CD4-positive, alpha-beta T cell (primary cell): ENCODE measurements at regions not wholly inside any gene's neighbourhood (a gene's known extent, or its start where the extent isn't known, plus 50 kb on each side); places are given as distances from the start of the nearest gene placed in this dataset.

ENCODE experiments used
- ATAC-seq: fragments of 200-7000 bp; cut with Tn5 transposase; one replicate; pipeline ENCODE4 v1.10.0; 2022; ENCODE audit warnings: mild to moderate bottlenecking; ENCODE audit not compliant: poor library complexity
- CTCF ChIA-PET: fragments of 350-600 bp; sonication (Branson Sonifier 250); formaldehyde crosslinking; loops from one replicate; lab custom pipeline; 2021; ENCODE audit warnings: antibody characterized with exemption, inconsistent platforms; lab: Charles Lee
- POLR2A ChIA-PET: fragments of 350-600 bp; sonication (Branson Sonifier 250); formaldehyde crosslinking; loops from one replicate; lab custom pipeline; 2021; ENCODE audit warnings: antibody characterized with exemption, inconsistent platforms; lab: Charles Lee
- DNase-seq, 14 experiments: peaks; one replicate each; pipeline ENCODE4 v3.0.0-alpha.2; 2013 to 2020; ENCODE audit warnings: mixed read lengths in 2 of 14
- H3K27ac ChIP-seq, 2 donors: one replicate each; pipeline versions ENCODE4 v1.5.1 to v1.7.0; 2013; ENCODE audit warnings: low read length in 2 of 2, low read depth in 1 of 2, mild to moderate bottlenecking in 1 of 2
- H3K27me3 ChIP-seq, 2 experiments: 1 replicate in 1 of 2; 2 replicates in 1 of 2; pipeline versions ENCODE4 v1.6.1 to v1.7.0; 2013; ENCODE audit warnings: low read length in 2 of 2, control low read depth in 1 of 2, mild to moderate bottlenecking in 1 of 2, moderate library complexity in 1 of 2; ENCODE audit not compliant: insufficient read depth in 2 of 2, control insufficient read depth in 1 of 2
- H3K36me3 ChIP-seq: one replicate; pipeline ENCODE4 v1.6.1; 2013; ENCODE audit warnings: low read length, control low read depth; ENCODE audit not compliant: insufficient read depth
- H3K4me1 ChIP-seq: one replicate; pipeline ENCODE4 v1.6.1; 2013; ENCODE audit warnings: low read length, control low read depth; ENCODE audit not compliant: insufficient read depth
- H3K4me3 ChIP-seq: one replicate; pipeline ENCODE4 v1.5.1; 2013; ENCODE audit warnings: mild to moderate bottlenecking, low read length, moderate library complexity
- H3K9me3 ChIP-seq, 2 experiments: 1 replicate in 1 of 2; 2 replicates in 1 of 2; pipeline versions ENCODE4 v1.6.1 to v1.7.0; 2013; ENCODE audit warnings: low read length in 2 of 2, mild to moderate bottlenecking in 2 of 2, control low read depth in 1 of 2, moderate library complexity in 1 of 2; ENCODE audit not compliant: control insufficient read depth in 1 of 2, insufficient read depth in 1 of 2
- H3K27ac Mint-ChIP-seq: one replicate; pipeline ENCODE4 v1.8.0; 2020; ENCODE audit warnings: mixed read lengths
- H3K27me3 Mint-ChIP-seq: one replicate; pipeline ENCODE4 v1.8.0; 2021; ENCODE audit warnings: mixed read lengths
- H3K36me3 Mint-ChIP-seq: one replicate; pipeline ENCODE4 v1.8.0; 2021; ENCODE audit warnings: low read depth, mixed read lengths
- H3K4me1 Mint-ChIP-seq: one replicate; pipeline ENCODE4 v1.8.0; 2021; ENCODE audit warnings: low read depth, mixed read lengths
- H3K4me3 Mint-ChIP-seq: one replicate; pipeline ENCODE4 v1.8.0; 2020; ENCODE audit warnings: mild to moderate bottlenecking, mixed read lengths
- H3K9me3 Mint-ChIP-seq: one replicate; pipeline ENCODE4 v1.8.0; 2020; ENCODE audit warnings: mixed read lengths
- CTCF ChIP-seq: fragments of 200-600 bp; IDR thresholded peaks from one replicate; pipeline ENCODE4 v1.8.0; 2022; ENCODE audit warnings: antibody characterized with exemption, mild to moderate bottlenecking
- intact Hi-C, 2 experiments: fragments of 100-400 bp; cut with DNase I in 1 of 2; cut with micrococcal nuclease in 1 of 2; formaldehyde crosslinking; loops; one replicate each; pipeline versions ENCODE4 v1.15.1 to v1.9.0; 2023 to 2025; cut with DNase I, micrococcal nuclease

- no peak for ATAC-seq
- H3K27me3 Mint-ChIP-seq = no peaks in the 10 kb centered on the region
Measured at GRCh38 chr9:118652912-118653311, 716.3 kb downstream of the BRINP1 start.

GRCh38 chr9:118659011-118659410 is 710.2 kb downstream of the BRINP1 start:
- ATAC-seq = no peak

More at GRCh38 chr9:118652912-118653311, 716.3 kb downstream of the BRINP1 start:
- H3K4me1 Mint-ChIP-seq = no peaks in the 10 kb centered on the region
- intact Hi-C loops = no loop called here
- no peak overlapping the region for H3K27ac Mint-ChIP-seq
- peaks cover 12% of the 10 kb centered on the region for H3K9me3 Mint-ChIP-seq
- H3K27ac ChIP-seq = no peak overlapping the region
- H3K4me3 ChIP-seq = no peak overlapping the region
- no peaks in the 10 kb centered on the region for H3K9me3 ChIP-seq
- H3K27me3 ChIP-seq = no peaks in the 10 kb centered on the region
- no peak for DNase-seq
- H3K4me3 Mint-ChIP-seq = no peak overlapping the region
- no peaks in the 10 kb centered on the region for H3K36me3 Mint-ChIP-seq
- H3K36me3 ChIP-seq = no peaks in the 10 kb centered on the region
- H3K4me1 ChIP-seq = no peaks in the 10 kb centered on the region
- TF ChIP-seq CTCF = no peak
- POLR2A ChIA-PET = no interaction called here
- CTCF ChIA-PET = no interaction called here

GRCh38 chr9:118665226-118665919 is 703.9 kb downstream of the BRINP1 start:
- ATAC-seq (no peak), DNase-seq (no peak)
- Mint-ChIP-seq H3K36me3 (no peaks in the 10 kb centered on the region), H3K27ac (no peak overlapping the region), H3K27me3 (no peaks in the 10 kb centered on the region), H3K4me3 (no peak overlapping the region), H3K9me3 (no peaks in the 10 kb centered on the region), H3K4me1 (no peaks in the 10 kb centered on the region)
- no peak for TF ChIP-seq CTCF
- Histone ChIP-seq H3K36me3 (no peaks in the 10 kb centered on the region), H3K9me3 (peaks cover 0 to 8% of the 10 kb centered on the region in 2 experiments), H3K4me3 (no peak overlapping the region), H3K27me3 (no peaks in the 10 kb centered on the region), H3K4me1 (no peaks in the 10 kb centered on the region), H3K27ac (no peak overlapping the region)
- intact Hi-C loops = no loop called here
- ChIA-PET POLR2A (no interaction called here), CTCF (no interaction called here)

More at GRCh38 chr9:118659011-118659410, 710.2 kb downstream of the BRINP1 start:
- no peak overlapping the region for H3K27ac ChIP-seq
- H3K9me3 ChIP-seq = no peaks in the 10 kb centered on the region
- intact Hi-C loops = no loop called here
- H3K4me3 Mint-ChIP-seq = no peak overlapping the region
- H3K27me3 Mint-ChIP-seq = no peaks in the 10 kb centered on the region
- H3K4me1 ChIP-seq = no peaks in the 10 kb centered on the region
- DNase-seq = no peak
- peaks cover 2% of the 10 kb centered on the region for H3K9me3 Mint-ChIP-seq
- ChIA-PET CTCF (no interaction called here), POLR2A (no interaction called here)
- H3K36me3 ChIP-seq = no peaks in the 10 kb centered on the region
- no peak for TF ChIP-seq CTCF
- no peaks in the 10 kb centered on the region for H3K36me3 Mint-ChIP-seq
- no peak overlapping the region for H3K4me3 ChIP-seq
- no peaks in the 10 kb centered on the region for H3K27me3 ChIP-seq
- H3K27ac Mint-ChIP-seq = no peak overlapping the region
- H3K4me1 Mint-ChIP-seq = no peaks in the 10 kb centered on the region
